Karpas-422 (cell line): ENCODE measurements at regions not wholly inside any gene's neighbourhood (a gene's known extent, or its start where the extent isn't known, plus 50 kb on each side); places are given as distances from the start of the nearest gene placed in this dataset.
"Not testable (repeated sequence)": the region's sequence is repeated elsewhere in the genome, so short reads cannot be mapped to it uniquely, and the experiment has no call there.

ENCODE experiments used
- DNase-seq: peaks from one replicate; pipeline ENCODE4 v3.0.0-alpha.2; 2015
- H2AFZ ChIP-seq: fragments of 200-600 bp; sonication (generic); 2 replicates; pipeline ENCODE4 v1.6.1; 2014; ENCODE audit warnings: antibody characterized with exemption, low read length, mixed read lengths
- H3K27ac ChIP-seq: fragments of 200-600 bp; sonication (generic); 2 replicates; pipeline ENCODE4 v1.5.1; 2014; ENCODE audit warnings: mild to moderate bottlenecking, low read length, moderate library complexity
- H3K27me3 ChIP-seq: fragments of 200-600 bp; sonication (generic); 2 replicates; pipeline ENCODE4 v1.6.1; 2014; ENCODE audit warnings: low read length, mixed read lengths
- H3K36me3 ChIP-seq: fragments of 200-600 bp; sonication (generic); 2 replicates; pipeline ENCODE4 v1.6.1; 2014; ENCODE audit warnings: low read length, mixed read lengths; ENCODE audit not compliant: insufficient read depth
- H3K4me1 ChIP-seq: fragments of 200-600 bp; sonication (generic); 2 replicates; pipeline ENCODE4 v1.6.1; 2014; ENCODE audit warnings: mild to moderate bottlenecking, low read length, mixed read lengths
- H3K4me2 ChIP-seq: fragments of 200-600 bp; sonication (generic); 2 replicates; pipeline ENCODE4 v1.6.1; 2014; ENCODE audit warnings: low read length, low read depth, mild to moderate bottlenecking; ENCODE audit not compliant: poor library complexity, severe bottlenecking
- H3K4me3 ChIP-seq: fragments of 200-600 bp; sonication (generic); 2 replicates; pipeline ENCODE4 v1.5.1; 2014; ENCODE audit warnings: mild to moderate bottlenecking, antibody characterized with exemption, low read length, mixed read lengths
- H3K79me2 ChIP-seq: fragments of 200-600 bp; sonication (generic); 2 replicates; pipeline ENCODE4 v1.6.1; 2014; ENCODE audit warnings: mild to moderate bottlenecking, low read length, mixed read lengths
- H3K9ac ChIP-seq: fragments of 200-600 bp; sonication (generic); 2 replicates; pipeline ENCODE4 v1.6.0; 2014; ENCODE audit warnings: low read length
- H3K9me2 ChIP-seq: fragments of 200-600 bp; sonication (generic), shearing (Covaris generic); replicated peaks from 2 replicates; pipeline ENCODE4 v1.6.0; 2014; ENCODE audit warnings: mild to moderate bottlenecking, low read length, moderate library complexity; ENCODE audit not compliant: insufficient read depth
- H3K9me3 ChIP-seq: fragments of 300-700, 200-600 bp; sonication (generic); 2 replicates; pipeline ENCODE4 v1.6.1; 2014; ENCODE audit warnings: low read length, mixed read lengths
- H4K20me1 ChIP-seq: fragments of 200-600 bp; sonication (generic); 2 replicates; pipeline ENCODE4 v1.6.1; 2014; ENCODE audit warnings: mild to moderate bottlenecking, antibody characterized with exemption, low read length, low read depth; ENCODE audit not compliant: insufficient read depth

- Histone ChIP-seq H4K20me1 (no peaks in the 10 kb centered on the region), H3K9me2 (no peaks in the 10 kb centered on the region), H3K4me1 (no peaks in the 10 kb centered on the region), H3K4me3 (no peak overlapping the region), H2AFZ (no peak overlapping the region), H3K36me3 (no peaks in the 10 kb centered on the region), H3K9ac (no peak overlapping the region), H3K9me3 (peaks cover 32% of the 10 kb centered on the region), H3K27me3 (no peaks in the 10 kb centered on the region), H3K79me2 (no peaks in the 10 kb centered on the region), H3K4me2 (no peak overlapping the region), H3K27ac (no peak overlapping the region)
- no peak for DNase-seq
These were observed 1356.7 kb downstream of the SI start for GRCh38 chr3:163721596-163721995.

DNA sequence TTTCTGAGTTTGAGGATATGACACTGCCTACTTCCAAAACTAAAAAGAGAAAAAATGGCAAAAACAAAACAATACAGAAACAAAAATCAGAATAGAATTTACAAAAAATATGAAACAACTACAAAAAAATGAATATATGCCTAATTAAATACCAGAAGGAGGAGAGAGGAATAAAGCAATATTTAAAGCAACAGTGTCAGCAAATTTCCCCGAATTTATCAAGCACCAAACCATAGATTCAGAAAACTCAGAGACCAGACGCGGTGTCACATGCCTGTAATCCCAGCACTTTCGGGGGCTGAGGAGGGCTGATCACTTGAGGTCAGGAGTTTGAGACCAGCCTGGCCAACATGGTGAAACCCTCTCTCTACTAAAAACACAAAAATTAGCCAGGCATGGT lies 1360.9 kb downstream of the SI start:
- Histone ChIP-seq H3K9me2 (no peaks in the 10 kb centered on the region), H3K27ac (no peak overlapping the region), H3K27me3 (no peaks in the 10 kb centered on the region), H3K4me1 (no peaks in the 10 kb centered on the region), H4K20me1 (no peaks in the 10 kb centered on the region), H2AFZ (no peak overlapping the region), H3K9ac (no peak overlapping the region), H3K4me2 (no peak overlapping the region), H3K36me3 (no peaks in the 10 kb centered on the region), H3K79me2 (no peaks in the 10 kb centered on the region), H3K4me3 (no peak overlapping the region), H3K9me3 (peaks cover 36% of the 10 kb centered on the region)
- DNase-seq, result no peak

- H3K9ac ChIP-seq, result no peak overlapping the region
- no peak overlapping the region for H3K4me3 ChIP-seq
- H3K4me1 ChIP-seq, result no peaks in the 10 kb centered on the region
- no peak overlapping the region for H3K27ac ChIP-seq
- no peaks in the 10 kb centered on the region for H3K9me2 ChIP-seq
- no peaks in the 10 kb centered on the region for H4K20me1 ChIP-seq
- no peak for DNase-seq
- no peak overlapping the region for H3K4me2 ChIP-seq
- no peak overlapping the region for H2AFZ ChIP-seq
- no peaks in the 10 kb centered on the region for H3K79me2 ChIP-seq
- no peaks in the 10 kb centered on the region for H3K27me3 ChIP-seq
- no peaks in the 10 kb centered on the region for H3K36me3 ChIP-seq
- peaks cover 32% of the 10 kb centered on the region for H3K9me3 ChIP-seq
These were observed 1369.9 kb downstream of the SI start for GRCh38 chr3:163708428-163708827.

DNA sequence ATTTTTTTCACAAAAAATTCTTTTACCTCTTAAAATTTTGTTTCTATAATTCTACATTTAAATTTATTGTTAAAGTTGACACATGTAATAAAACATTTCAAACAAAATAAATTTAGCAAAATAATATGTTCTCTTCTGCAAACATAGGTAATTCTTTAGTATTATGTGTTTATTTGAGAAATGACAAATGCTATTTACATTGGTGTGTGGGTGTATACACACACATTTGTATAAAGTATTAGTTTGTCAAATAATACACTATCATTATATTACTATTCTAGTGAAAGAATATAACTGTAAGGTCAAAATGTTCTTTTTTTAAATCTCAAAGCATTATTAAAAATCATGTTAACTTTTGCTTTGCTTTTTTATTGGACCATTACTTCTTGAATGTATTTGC lies 1370.6 kb downstream of the SI start:
- Histone ChIP-seq H3K4me2 (no peak overlapping the region), H3K27me3 (no peaks in the 10 kb centered on the region), H3K9me3 (peaks cover 33% of the 10 kb centered on the region), H3K4me1 (no peaks in the 10 kb centered on the region), H3K36me3 (no peaks in the 10 kb centered on the region), H3K4me3 (no peak overlapping the region), H4K20me1 (no peaks in the 10 kb centered on the region), H3K79me2 (no peaks in the 10 kb centered on the region), H3K9ac (no peak overlapping the region), H2AFZ (no peak overlapping the region), H3K9me2 (no peaks in the 10 kb centered on the region), H3K27ac (no peak overlapping the region)
- no peak for DNase-seq

DNA sequence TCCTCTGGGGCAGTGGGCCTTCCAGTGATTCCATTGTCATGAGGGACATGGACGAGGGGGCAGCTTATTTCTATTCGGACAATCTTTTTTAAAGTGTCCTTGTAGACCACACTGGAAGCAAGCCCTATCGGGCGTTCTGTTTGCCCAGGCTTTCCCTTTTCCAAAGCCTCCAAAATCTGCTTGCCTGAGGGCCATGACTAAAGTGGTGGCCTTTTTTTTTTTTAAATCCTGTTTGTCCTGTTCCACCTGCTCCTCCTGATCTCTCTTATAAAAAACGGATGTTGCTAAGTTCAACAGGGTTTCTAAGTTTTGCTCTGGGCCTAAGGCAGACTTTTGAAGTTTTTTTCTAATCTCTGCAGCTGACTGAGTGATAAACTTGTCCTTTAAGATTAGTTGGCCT lies 1380.1 kb downstream of the SI start:
- H3K27ac ChIP-seq, H3K4me3 ChIP-seq, H3K79me2 ChIP-seq, H3K4me2 ChIP-seq, DNase-seq, H2AFZ ChIP-seq, H3K9me2 ChIP-seq, H4K20me1 ChIP-seq, H3K36me3 ChIP-seq, H3K4me1 ChIP-seq, H3K27me3 ChIP-seq, H3K9ac ChIP-seq: not testable (repeated sequence)
- peaks cover 13% of the 10 kb centered on the region for H3K9me3 ChIP-seq

- Histone ChIP-seq H3K27me3 (no peaks in the 10 kb centered on the region), H3K79me2 (no peaks in the 10 kb centered on the region), H3K9me3 (peaks cover 4% of the 10 kb centered on the region), H3K4me3 (no peak overlapping the region), H3K4me1 (no peaks in the 10 kb centered on the region), H4K20me1 (no peaks in the 10 kb centered on the region), H3K4me2 (no peak overlapping the region), H3K9me2 (no peaks in the 10 kb centered on the region), H3K36me3 (no peaks in the 10 kb centered on the region), H2AFZ (no peak overlapping the region), H3K27ac (no peak overlapping the region), H3K9ac (no peak overlapping the region)
- DNase-seq, result no peak
These were observed 1385.8 kb downstream of the SI start for GRCh38 chr3:163692494-163692893.

DNA sequence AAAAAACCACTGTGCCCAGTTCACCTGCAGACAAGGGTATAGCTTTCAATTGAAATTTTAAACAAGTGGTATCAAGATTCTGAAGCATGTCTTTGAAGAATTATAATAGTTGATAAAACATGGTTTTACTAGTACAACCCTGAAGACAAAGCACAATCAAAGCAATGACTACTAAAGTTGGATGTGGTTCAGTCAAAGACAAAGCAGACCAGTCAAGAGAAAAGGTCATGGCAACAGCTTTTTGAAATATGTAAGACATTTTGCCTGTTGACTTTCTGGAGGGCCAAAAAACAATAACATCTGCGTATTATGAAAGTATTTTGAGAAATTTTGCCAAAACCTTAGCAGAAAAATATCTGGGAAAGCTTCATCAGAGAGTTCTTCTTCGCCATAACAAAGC lies 1393.6 kb downstream of the SI start:
- no peaks in the 10 kb centered on the region for H3K79me2 ChIP-seq
- no peak overlapping the region for H3K9ac ChIP-seq
- no peaks in the 10 kb centered on the region for H4K20me1 ChIP-seq
- DNase-seq, result no peak
- H3K4me3 ChIP-seq, result no peak overlapping the region
- no peaks in the 10 kb centered on the region for H3K36me3 ChIP-seq
- H3K9me2 ChIP-seq, result no peaks in the 10 kb centered on the region
- H3K9me3 ChIP-seq, result peaks cover 27% of the 10 kb centered on the region
- H3K4me2 ChIP-seq, result no peak overlapping the region
- no peaks in the 10 kb centered on the region for H3K27me3 ChIP-seq
- no peaks in the 10 kb centered on the region for H3K4me1 ChIP-seq
- no peak overlapping the region for H3K27ac ChIP-seq
- H2AFZ ChIP-seq, result no peak overlapping the region

DNA sequence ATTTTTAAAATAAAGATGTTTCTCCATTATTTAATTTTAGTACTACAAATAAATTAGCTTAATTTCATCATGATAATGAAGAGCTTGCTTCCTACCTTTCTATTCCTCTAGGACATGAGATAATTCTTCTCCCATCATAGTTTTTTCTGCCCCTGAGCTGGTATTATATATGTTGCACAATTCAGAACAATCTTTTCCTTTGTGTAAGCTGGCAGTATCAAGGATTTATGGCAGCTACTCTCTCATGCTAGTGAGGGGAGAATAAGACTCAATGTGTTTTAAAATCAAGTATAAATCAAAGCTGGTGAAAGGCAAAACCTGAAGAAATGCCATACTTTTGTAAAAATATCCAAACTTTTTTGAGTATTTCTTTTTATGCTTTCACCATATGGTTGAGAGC lies 1405.3 kb downstream of the SI start:
- Histone ChIP-seq H3K79me2 (no peaks in the 10 kb centered on the region), H2AFZ (no peak overlapping the region)

DNA sequence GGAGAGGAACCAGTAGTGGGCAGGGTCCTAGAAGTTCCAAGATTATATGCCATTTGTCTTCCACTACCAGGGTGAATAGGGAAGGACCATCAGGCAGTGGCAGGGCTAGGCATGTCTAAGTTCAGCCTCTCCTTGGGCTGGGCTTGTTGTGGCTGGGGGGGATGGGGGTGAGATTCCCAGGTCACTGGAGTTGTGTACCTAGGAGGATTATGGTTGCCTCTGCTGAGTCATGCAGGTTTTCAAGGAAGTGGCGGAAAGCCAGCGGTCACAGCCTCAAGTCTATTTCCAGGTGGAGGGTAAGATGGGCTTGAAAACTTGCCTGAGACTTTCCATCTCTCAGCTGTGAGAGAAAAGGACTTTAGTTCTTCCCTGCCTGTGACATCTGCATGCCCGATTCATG lies 1407.1 kb downstream of the SI start:
- H3K4me3 ChIP-seq, result no peak overlapping the region

More for the DNA sequence above, 1405.3 kb downstream of the SI start:
- no peak overlapping the region for H3K4me2 ChIP-seq
- H3K9me2 ChIP-seq, result no peaks in the 10 kb centered on the region
- H3K4me3 ChIP-seq, result no peak overlapping the region
- no peaks in the 10 kb centered on the region for H3K36me3 ChIP-seq
- no peaks in the 10 kb centered on the region for H3K4me1 ChIP-seq
- no peaks in the 10 kb centered on the region for H4K20me1 ChIP-seq
- DNase-seq, result no peak
- no peak overlapping the region for H3K27ac ChIP-seq
- no peak overlapping the region for H3K9ac ChIP-seq
- H3K27me3 ChIP-seq, result no peaks in the 10 kb centered on the region
- H3K9me3 ChIP-seq, result peaks cover 28% of the 10 kb centered on the region

More for the DNA sequence above, 1407.1 kb downstream of the SI start:
- Histone ChIP-seq H3K36me3 (no peaks in the 10 kb centered on the region), H2AFZ (no peak overlapping the region), H3K9ac (no peak overlapping the region), H3K9me3 (peaks cover 23% of the 10 kb centered on the region), H3K79me2 (no peaks in the 10 kb centered on the region), H3K4me1 (no peaks in the 10 kb centered on the region), H3K9me2 (no peaks in the 10 kb centered on the region), H3K27me3 (no peaks in the 10 kb centered on the region), H4K20me1 (no peaks in the 10 kb centered on the region), H3K27ac (no peak overlapping the region), H3K4me2 (no peak overlapping the region)
- no peak for DNase-seq
